PC-3 (cell line): ENCODE measurements at regions not wholly inside any gene's neighbourhood (a gene's known extent, or its start where the extent isn't known, plus 50 kb on each side); places are given as distances from the start of the nearest gene placed in this dataset.

Experiments
- CTCF ChIP-seq: fragments of 300-600 bp; sonication (generic); conservative IDR thresholded peaks from 2 replicates; pipeline ENCODE4 v1.5.1; 2017; ENCODE audit warnings: antibody characterized with exemption, low read depth, mild to moderate bottlenecking, low read length
- EZH2 ChIP-seq: fragments of 300-600 bp; sonication (generic); IDR thresholded peaks from one replicate; pipeline ENCODE4 v1.6.1; 2017; ENCODE audit warnings: antibody characterized with exemption, mild to moderate bottlenecking, low read length; ENCODE audit not compliant: unreplicated experiment

- no peak for TF ChIP-seq CTCF
- TF ChIP-seq EZH2, result no peak
Observed at GRCh38 chr13:50466456-50466855, 377.0 kb downstream of the DLEU7 start.
